OCI-LY7 (cell line): ENCODE measurements at regions not wholly inside any gene's neighbourhood (a gene's known extent, or its start where the extent isn't known, plus 50 kb on each side); places are given as distances from the start of the nearest gene placed in this dataset.

Experiments
- EZH2phosphoT487 ChIP-seq: fragments of 200-600 bp; sonication (generic); IDR thresholded peaks from 2 replicates; pipeline ENCODE4 v1.6.1; 2018; ENCODE audit warnings: low read depth, borderline replicate concordance, mild to moderate bottlenecking, mixed run types, antibody characterized with exemption, low read length, moderate library complexity, mixed read lengths
- TF ChIP-seq, protein P1 (sequence below): fragments of 200-600 bp; sonication (generic); conservative IDR thresholded peaks from 2 replicates; pipeline ENCODE4 v1.5.1; 2014; ENCODE audit warnings: mild to moderate bottlenecking, antibody characterized with exemption, low read length, moderate library complexity, mixed read lengths

DNA sequence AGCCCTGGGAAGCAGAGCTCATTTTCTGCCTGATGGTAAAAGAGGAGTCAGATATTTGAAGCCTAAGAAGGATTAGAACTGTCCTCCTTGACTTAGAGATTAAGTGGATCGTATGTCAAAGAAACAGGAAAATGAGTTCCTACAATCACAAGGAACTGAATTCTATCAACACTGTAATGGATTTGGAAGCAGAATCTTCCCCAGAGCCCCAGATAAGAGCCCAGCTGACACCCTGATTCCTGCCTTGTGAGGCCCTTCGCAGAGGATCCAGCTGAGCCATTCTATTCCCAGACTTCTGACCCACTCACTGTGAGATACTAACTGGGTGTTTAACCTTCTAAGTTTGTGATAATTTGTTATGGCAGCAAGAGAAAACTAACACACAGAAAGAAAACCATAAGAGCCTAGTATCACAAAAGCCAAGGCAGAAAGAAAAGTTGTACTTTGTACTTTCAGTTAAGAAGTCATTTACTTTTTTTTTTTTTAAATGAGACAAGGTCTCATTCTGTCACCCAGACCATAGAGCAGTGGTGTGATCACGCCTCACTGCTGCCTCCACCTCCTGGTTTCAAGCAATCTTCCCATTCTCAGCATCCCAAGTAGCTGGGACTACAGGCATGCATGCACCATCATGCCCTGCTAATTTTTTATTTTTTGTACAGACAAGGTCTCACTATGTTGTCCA, 61.1 kb upstream of the ZBTB20 start:
- TF ChIP-seq, protein P1, sequence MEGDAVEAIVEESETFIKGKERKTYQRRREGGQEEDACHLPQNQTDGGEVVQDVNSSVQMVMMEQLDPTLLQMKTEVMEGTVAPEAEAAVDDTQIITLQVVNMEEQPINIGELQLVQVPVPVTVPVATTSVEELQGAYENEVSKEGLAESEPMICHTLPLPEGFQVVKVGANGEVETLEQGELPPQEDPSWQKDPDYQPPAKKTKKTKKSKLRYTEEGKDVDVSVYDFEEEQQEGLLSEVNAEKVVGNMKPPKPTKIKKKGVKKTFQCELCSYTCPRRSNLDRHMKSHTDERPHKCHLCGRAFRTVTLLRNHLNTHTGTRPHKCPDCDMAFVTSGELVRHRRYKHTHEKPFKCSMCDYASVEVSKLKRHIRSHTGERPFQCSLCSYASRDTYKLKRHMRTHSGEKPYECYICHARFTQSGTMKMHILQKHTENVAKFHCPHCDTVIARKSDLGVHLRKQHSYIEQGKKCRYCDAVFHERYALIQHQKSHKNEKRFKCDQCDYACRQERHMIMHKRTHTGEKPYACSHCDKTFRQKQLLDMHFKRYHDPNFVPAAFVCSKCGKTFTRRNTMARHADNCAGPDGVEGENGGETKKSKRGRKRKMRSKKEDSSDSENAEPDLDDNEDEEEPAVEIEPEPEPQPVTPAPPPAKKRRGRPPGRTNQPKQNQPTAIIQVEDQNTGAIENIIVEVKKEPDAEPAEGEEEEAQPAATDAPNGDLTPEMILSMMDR: no peak
- TF ChIP-seq EZH2phosphoT487: no peak
